ENCODE measurements at regions not wholly inside any gene's neighbourhood (a gene's known extent, or its start where the extent isn't known, plus 50 kb on each side); places are given as distances from the start of the nearest gene placed in this dataset.
"Not testable (repeated sequence)": the region's sequence is repeated elsewhere in the genome, so short reads cannot be mapped to it uniquely, and the experiment has no call there.

DNA sequence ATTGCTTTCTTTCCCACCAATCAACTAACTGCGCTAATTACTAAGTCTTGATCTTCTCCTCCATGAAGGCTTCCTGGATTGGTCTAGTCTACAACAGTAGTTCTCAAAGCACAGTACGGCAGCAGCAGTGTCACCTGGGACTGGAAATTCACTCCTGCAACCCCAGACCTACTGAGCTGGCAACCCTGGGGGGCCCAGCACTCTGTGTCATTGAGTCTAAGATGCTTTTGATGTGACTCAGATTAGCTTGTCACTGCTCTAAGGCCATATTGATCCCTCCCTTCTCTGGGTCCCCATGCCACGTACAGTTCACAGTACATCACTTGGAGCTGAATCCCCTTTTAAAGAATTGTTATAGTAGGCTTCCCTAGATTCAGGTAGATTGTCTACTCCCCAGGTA, 65.7 kb upstream of the KMT2C start:
- no peak for ATAC-seq
- no peaks in the 10 kb centered on the region for H3K36me3 ChIP-seq (ENCODE audit: insufficient read depth in 1 of 2, low read depth in 1 of 2)
- H3K4me1 ChIP-seq: no peaks in the 10 kb centered on the region
- no peak for DNase-seq
- no peak for TF ChIP-seq CTCF (IDR thresholded peaks at IDR 0.05)
- WGBS, 3 donors: 82 to 90% (median 84%) methylated on average over 3 of the region's 3 CpGs
- no peak overlapping the region for H3K27ac ChIP-seq
- H3K27me3 ChIP-seq (ENCODE audit: insufficient read depth in 3 of 3, low read length in 2 of 3): no peaks in the 10 kb centered on the region
- intact Hi-C loops (cut with DNase I): no loop called here
- H3K4me3 ChIP-seq: no peak overlapping the region
- H3K9me3 ChIP-seq: no peaks in the 10 kb centered on the region

DNA sequence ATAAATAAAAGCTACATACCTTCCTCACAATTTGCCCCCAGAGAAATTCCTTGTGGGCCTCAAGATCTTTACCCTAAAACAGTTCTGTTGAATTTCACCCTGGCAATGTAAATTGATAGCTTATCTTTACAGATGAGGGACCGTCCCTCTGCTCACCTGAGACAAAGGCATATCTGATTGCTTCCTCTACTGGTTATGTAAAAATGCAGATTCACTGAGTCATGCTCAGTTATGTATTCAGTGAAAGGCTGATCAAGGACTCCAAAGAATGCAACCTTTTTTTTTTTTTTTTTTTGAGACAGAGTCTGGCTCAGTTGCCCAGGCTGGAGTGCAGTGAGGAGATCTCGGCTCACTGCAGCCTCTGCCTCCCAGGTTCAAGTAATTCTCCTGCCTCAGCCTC, 64.2 kb upstream of the KMT2C start:
- H3K4me1 ChIP-seq; H3K27ac ChIP-seq; H3K27me3 ChIP-seq (ENCODE audit: insufficient read depth in 3 of 3, low read length in 2 of 3); intact Hi-C loops (cut with DNase I); ATAC-seq; H3K9me3 ChIP-seq; H3K36me3 ChIP-seq (ENCODE audit: insufficient read depth in 1 of 2, low read depth in 1 of 2); H3K4me3 ChIP-seq; DNase-seq: not testable (repeated sequence)
- 73 to 97% (median 95%) methylated on average over 2 of the region's 2 CpGs for WGBS, 3 donors

DNA sequence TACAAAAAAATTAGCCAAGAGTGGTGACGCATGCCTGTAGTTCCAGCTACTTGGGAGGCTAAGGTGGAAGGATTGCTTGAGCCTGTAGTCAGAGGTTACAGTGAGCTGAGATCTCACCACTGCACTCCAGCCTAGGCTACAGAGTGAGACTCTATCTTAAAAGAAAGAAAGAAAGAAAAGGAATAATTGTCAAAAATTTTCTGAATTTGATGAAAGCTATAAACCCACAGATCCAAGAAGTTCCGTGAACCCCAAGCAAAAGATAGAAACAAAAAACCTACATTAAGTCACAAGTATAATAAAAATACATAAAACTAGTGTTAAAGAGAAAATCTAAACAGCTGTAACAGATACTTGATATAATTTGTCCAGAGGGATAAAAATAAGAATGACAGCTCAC, 60.1 kb upstream of the KMT2C start:
- 65 to 96% (median 69%) methylated on average over 2 of the region's 2 CpGs for WGBS, 3 donors
- intact Hi-C loops (cut with DNase I): no loop called here
- Histone ChIP-seq H3K27me3 (ENCODE audit: insufficient read depth in 3 of 3, low read length in 2 of 3) (no peaks in the 10 kb centered on the region), H3K9me3 (no peaks in the 10 kb centered on the region), H3K27ac (no peak overlapping the region), H3K4me1 (no peaks in the 10 kb centered on the region), H3K36me3 (ENCODE audit: insufficient read depth in 1 of 2, low read depth in 1 of 2) (no peaks in the 10 kb centered on the region), H3K4me3 (no peak overlapping the region)
- ATAC-seq (no peak), DNase-seq (no peak)
- no peak for TF ChIP-seq CTCF (IDR thresholded peaks at IDR 0.05)

GRCh38 chr7:152492952-152493351, 57.1 kb upstream of the KMT2C start:
- no peaks in the 10 kb centered on the region for H3K4me1 ChIP-seq
- intact Hi-C loops (cut with DNase I): no loop called here
- H3K9me3 ChIP-seq: no peaks in the 10 kb centered on the region
- no peak for TF ChIP-seq CTCF (IDR thresholded peaks at IDR 0.05)
- H3K4me3 ChIP-seq: no peak overlapping the region
- H3K36me3 ChIP-seq (ENCODE audit: insufficient read depth in 1 of 2, low read depth in 1 of 2): no peaks in the 10 kb centered on the region
- DNase-seq (no peak), ATAC-seq (no peak)
- H3K27me3 ChIP-seq (ENCODE audit: insufficient read depth in 3 of 3, low read length in 2 of 3): no peaks in the 10 kb centered on the region
- no peak overlapping the region for H3K27ac ChIP-seq
- WGBS, 3 donors: 92 to 97% (median 93%) methylated on average over 3 of the region's 3 CpGs

- intact Hi-C loops (cut with DNase I): no loop called here
- H3K4me3 ChIP-seq: no peak overlapping the region
- H3K4me1 ChIP-seq: no peaks in the 10 kb centered on the region
- H3K27ac ChIP-seq: no peak overlapping the region
- no peak for DNase-seq
- no peaks in the 10 kb centered on the region for H3K27me3 ChIP-seq (ENCODE audit: insufficient read depth in 3 of 3, low read length in 2 of 3)
- ATAC-seq: no peak
- no peaks in the 10 kb centered on the region for H3K9me3 ChIP-seq
- no peak for TF ChIP-seq CTCF (IDR thresholded peaks at IDR 0.05)
- WGBS, 3 donors: 75 to 82% (median 78%) methylated on average over 7 of the region's 7 CpGs
- no peaks in the 10 kb centered on the region for H3K36me3 ChIP-seq (ENCODE audit: insufficient read depth in 1 of 2, low read depth in 1 of 2)
Measured at GRCh38 chr7:152489044-152489443, 53.2 kb upstream of the KMT2C start.
